ENCODE measurements at regions not wholly inside any gene's neighbourhood (a gene's known extent, or its start where the extent isn't known, plus 50 kb on each side); places are given as distances from the start of the nearest gene placed in this dataset.

- TF ChIP-seq POU6F1 (CRISPR knock-in tag; IDR thresholded peaks at IDR 0.05; ENCODE audit: borderline replicate concordance, low read depth) = no peak
- TF ChIP-seq RARB (CRISPR knock-in tag; IDR thresholded peaks at IDR 0.05) = no peak
- no peak for TF ChIP-seq ESRRG (CRISPR knock-in tag; IDR thresholded peaks at IDR 0.05)
- TF ChIP-seq PPARA (CRISPR knock-in tag; IDR thresholded peaks at IDR 0.05; ENCODE audit: borderline replicate concordance) = no peak
- no peak for TF ChIP-seq OSR1 (CRISPR knock-in tag; IDR thresholded peaks at IDR 0.05)
- TF ChIP-seq ZNF565 (CRISPR knock-in tag; conservative IDR thresholded peaks at IDR 0.05; ENCODE audit: low read depth) = no peak
These were observed 316.3 kb downstream of the METTL4 start (continued) for GRCh38 chr18:2254977-2255376.

GRCh38 chr18:2256577-2256976 is 314.7 kb downstream of the METTL4 start:
- no peak for ATAC-seq
- no peak for TF ChIP-seq BACH2 (CRISPR knock-in tag; IDR thresholded peaks at IDR 0.05; ENCODE audit: borderline replicate concordance)
- no peak for TF ChIP-seq GLIS3 (CRISPR knock-in tag; IDR thresholded peaks at IDR 0.05)
- no peak for TF ChIP-seq ARNTL (CRISPR knock-in tag; IDR thresholded peaks at IDR 0.05; ENCODE audit: borderline replicate concordance, low read depth)
- no peak for TF ChIP-seq TCF4 (CRISPR knock-in tag; IDR thresholded peaks at IDR 0.05; ENCODE audit: borderline replicate concordance)
- no peak for TF ChIP-seq TOX (CRISPR knock-in tag; IDR thresholded peaks at IDR 0.05; ENCODE audit: borderline replicate concordance)
- no peak for TF ChIP-seq CSRNP3 (CRISPR knock-in tag; IDR thresholded peaks at IDR 0.05)
- TF ChIP-seq ZFP30 (CRISPR knock-in tag; IDR thresholded peaks at IDR 0.05) = no peak
- TF ChIP-seq ZNF565 (CRISPR knock-in tag; conservative IDR thresholded peaks at IDR 0.05; ENCODE audit: low read depth) = no peak
- TF ChIP-seq POU6F1 (CRISPR knock-in tag; IDR thresholded peaks at IDR 0.05; ENCODE audit: borderline replicate concordance, low read depth) = no peak
- TF ChIP-seq PATZ1 (CRISPR knock-in tag; IDR thresholded peaks at IDR 0.05; ENCODE audit: borderline replicate concordance) = no peak
- no peak for TF ChIP-seq ESRRG (CRISPR knock-in tag; IDR thresholded peaks at IDR 0.05)
- no peak for TF ChIP-seq ZFP3 (CRISPR knock-in tag; IDR thresholded peaks at IDR 0.05)
- TF ChIP-seq SNAI2 (CRISPR knock-in tag; IDR thresholded peaks at IDR 0.05) = no peak
- TF ChIP-seq ZNF70 (CRISPR knock-in tag; IDR thresholded peaks at IDR 0.05) = no peak
- TF ChIP-seq PPARA (CRISPR knock-in tag; IDR thresholded peaks at IDR 0.05; ENCODE audit: borderline replicate concordance) = no peak
- TF ChIP-seq TSHZ2 (CRISPR knock-in tag; IDR thresholded peaks at IDR 0.05) = no peak
- TF ChIP-seq ISL1 (CRISPR knock-in tag; IDR thresholded peaks at IDR 0.05) = no peak
- no peak for TF ChIP-seq CSDC2 (CRISPR knock-in tag; IDR thresholded peaks at IDR 0.05)
- TF ChIP-seq RARB (CRISPR knock-in tag; IDR thresholded peaks at IDR 0.05) = no peak
- TF ChIP-seq OSR1 (CRISPR knock-in tag; IDR thresholded peaks at IDR 0.05) = no peak

GRCh38 chr18:2258954-2259353 is 312.4 kb downstream of the METTL4 start:
- peak; percentile 71 for ATAC-seq
- TF ChIP-seq SNAI2 (CRISPR knock-in tag; IDR thresholded peaks at IDR 0.05) (no peak), PPARA (CRISPR knock-in tag; IDR thresholded peaks at IDR 0.05; ENCODE audit: borderline replicate concordance) (no peak), TOX (CRISPR knock-in tag; IDR thresholded peaks at IDR 0.05; ENCODE audit: borderline replicate concordance) (no peak), TCF4 (CRISPR knock-in tag; IDR thresholded peaks at IDR 0.05; ENCODE audit: borderline replicate concordance) (no peak), ESRRG (CRISPR knock-in tag; IDR thresholded peaks at IDR 0.05) (no peak), ZNF70 (CRISPR knock-in tag; IDR thresholded peaks at IDR 0.05) (no peak), ZFP3 (CRISPR knock-in tag; IDR thresholded peaks at IDR 0.05) (no peak), ZC3H10 (CRISPR knock-in tag; IDR thresholded peaks at IDR 0.05) (no peak), ISL1 (CRISPR knock-in tag; IDR thresholded peaks at IDR 0.05) (no peak), GLIS3 (CRISPR knock-in tag; IDR thresholded peaks at IDR 0.05) (no peak), CREB5 (CRISPR knock-in tag; IDR thresholded peaks at IDR 0.05; ENCODE audit: low read depth) (no peak), ARNTL (CRISPR knock-in tag; IDR thresholded peaks at IDR 0.05; ENCODE audit: borderline replicate concordance, low read depth) (no peak), ZNF8 (CRISPR knock-in tag; IDR thresholded peaks at IDR 0.05) (no peak), CSRNP3 (CRISPR knock-in tag; IDR thresholded peaks at IDR 0.05) (no peak), ZFP30 (CRISPR knock-in tag; IDR thresholded peaks at IDR 0.05) (no peak), RARB (CRISPR knock-in tag; IDR thresholded peaks at IDR 0.05) (no peak)

Measured in SK-N-SH treated with all-trans-retinoic acid at 6 μM for 48 hours (cell line).